ENCODE measurements at regions not wholly inside any gene's neighbourhood (a gene's known extent, or its start where the extent isn't known, plus 50 kb on each side); places are given as distances from the start of the nearest gene placed in this dataset.

GRCh38 chr9:107597743-107598217, 108.2 kb upstream of the KLF4 start:
- TF ChIP-seq CTCF (IDR thresholded peaks at IDR 0.05): no peak
- TF ChIP-seq POLR2A (IDR thresholded peaks at IDR 0.05): peak in 1 of 2 donors; percentile 72
